KMS-11 (cell line): ENCODE measurements at regions not wholly inside any gene's neighbourhood (a gene's known extent, or its start where the extent isn't known, plus 50 kb on each side); places are given as distances from the start of the nearest gene placed in this dataset.

Experiments used
- H2AFZ ChIP-seq: fragments of 200-600 bp; sonication (generic); 2 replicates; pipeline ENCODE4 v1.6.1; 2016; ENCODE audit warnings: antibody characterized with exemption, mixed run types, low read depth
- H3K27ac ChIP-seq: fragments of 200-600 bp; sonication (generic); 2 replicates; pipeline ENCODE4 v1.6.1; 2016; ENCODE audit warnings: mild to moderate bottlenecking, mixed run types
- H3K27me3 ChIP-seq: fragments of 200-600 bp; sonication (generic); 2 replicates; pipeline ENCODE4 v1.6.1; 2017; ENCODE audit warnings: mild to moderate bottlenecking, low read depth, mixed run types, moderate library complexity; ENCODE audit not compliant: insufficient read depth
- H3K36me3 ChIP-seq: fragments of 200-600 bp; sonication (generic); 2 replicates; pipeline ENCODE4 v1.6.1; 2017; ENCODE audit warnings: mild to moderate bottlenecking, mixed run types; ENCODE audit not compliant: insufficient read depth
- H3K4me1 ChIP-seq: fragments of 200-600 bp; sonication (generic); 2 replicates; pipeline ENCODE4 v1.6.1; 2016; ENCODE audit warnings: mild to moderate bottlenecking, low read depth, mixed run types; ENCODE audit not compliant: poor library complexity, severe bottlenecking
- H3K4me2 ChIP-seq: fragments of 200-600 bp; sonication (generic); 2 replicates; pipeline ENCODE4 v1.7.0; 2016; ENCODE audit warnings: mild to moderate bottlenecking, mixed run types
- H3K4me3 ChIP-seq: fragments of 200-600 bp; sonication (generic); IDR thresholded peaks from 2 replicates; pipeline ENCODE4 v1.6.1; 2017; ENCODE audit warnings: low read depth, low read length, mixed read lengths; ENCODE audit not compliant: insufficient read depth
- H3K79me2 ChIP-seq: fragments of 200-600 bp; sonication (generic); 2 replicates; pipeline ENCODE4 v1.6.1; 2016; ENCODE audit warnings: low read depth, mixed run types; ENCODE audit not compliant: insufficient read depth
- H3K9ac ChIP-seq: fragments of 200-600 bp; sonication (generic); 2 replicates; pipeline ENCODE4 v1.6.1; 2016; ENCODE audit warnings: mild to moderate bottlenecking, mixed run types
- H4K20me1 ChIP-seq: fragments of 200-600 bp; sonication (generic); 2 replicates; pipeline ENCODE4 v1.6.1; 2016; ENCODE audit warnings: mild to moderate bottlenecking, mixed run types; ENCODE audit not compliant: insufficient read depth
- TF ChIP-seq, protein P1 (sequence below): fragments of 200-600 bp; sonication (generic); conservative IDR thresholded peaks from 2 replicates; pipeline ENCODE4 v1.6.1; 2017; ENCODE audit warnings: low read depth, mild to moderate bottlenecking, antibody characterized with exemption, low read length, moderate library complexity, mixed read lengths

DNA sequence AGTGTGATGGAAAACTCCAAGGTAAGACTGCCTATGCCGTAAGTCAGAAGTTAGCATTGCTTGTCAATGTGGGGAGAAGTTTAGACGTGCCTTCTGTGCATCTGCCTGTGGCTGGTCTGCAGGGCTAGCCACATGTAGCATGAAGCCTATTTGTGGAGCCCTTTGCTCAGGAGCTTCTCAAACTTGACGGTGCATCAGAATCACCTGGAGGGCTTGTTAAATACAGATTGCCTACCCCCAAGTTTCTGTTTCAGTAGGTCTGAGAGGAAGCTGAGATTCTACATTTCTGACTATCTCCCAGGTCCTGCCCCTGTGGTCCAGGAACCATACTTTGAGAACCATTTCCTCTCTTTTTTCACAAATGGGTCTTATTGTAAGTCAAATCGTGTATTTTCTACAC, 292.1 kb upstream of the TPM1 start:
- no peaks in the 10 kb centered on the region for H3K4me1 ChIP-seq
- H3K27ac ChIP-seq = no peak overlapping the region
- H3K36me3 ChIP-seq = no peaks in the 10 kb centered on the region
- no peaks in the 10 kb centered on the region for H3K79me2 ChIP-seq
- no peak overlapping the region for H3K4me3 ChIP-seq
- no peak overlapping the region for H3K9ac ChIP-seq
- H3K4me2 ChIP-seq = no peak overlapping the region
- TF ChIP-seq, protein P1, sequence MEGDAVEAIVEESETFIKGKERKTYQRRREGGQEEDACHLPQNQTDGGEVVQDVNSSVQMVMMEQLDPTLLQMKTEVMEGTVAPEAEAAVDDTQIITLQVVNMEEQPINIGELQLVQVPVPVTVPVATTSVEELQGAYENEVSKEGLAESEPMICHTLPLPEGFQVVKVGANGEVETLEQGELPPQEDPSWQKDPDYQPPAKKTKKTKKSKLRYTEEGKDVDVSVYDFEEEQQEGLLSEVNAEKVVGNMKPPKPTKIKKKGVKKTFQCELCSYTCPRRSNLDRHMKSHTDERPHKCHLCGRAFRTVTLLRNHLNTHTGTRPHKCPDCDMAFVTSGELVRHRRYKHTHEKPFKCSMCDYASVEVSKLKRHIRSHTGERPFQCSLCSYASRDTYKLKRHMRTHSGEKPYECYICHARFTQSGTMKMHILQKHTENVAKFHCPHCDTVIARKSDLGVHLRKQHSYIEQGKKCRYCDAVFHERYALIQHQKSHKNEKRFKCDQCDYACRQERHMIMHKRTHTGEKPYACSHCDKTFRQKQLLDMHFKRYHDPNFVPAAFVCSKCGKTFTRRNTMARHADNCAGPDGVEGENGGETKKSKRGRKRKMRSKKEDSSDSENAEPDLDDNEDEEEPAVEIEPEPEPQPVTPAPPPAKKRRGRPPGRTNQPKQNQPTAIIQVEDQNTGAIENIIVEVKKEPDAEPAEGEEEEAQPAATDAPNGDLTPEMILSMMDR = no peak
- H4K20me1 ChIP-seq = no peaks in the 10 kb centered on the region
- H2AFZ ChIP-seq = no peak overlapping the region
- no peaks in the 10 kb centered on the region for H3K27me3 ChIP-seq

DNA sequence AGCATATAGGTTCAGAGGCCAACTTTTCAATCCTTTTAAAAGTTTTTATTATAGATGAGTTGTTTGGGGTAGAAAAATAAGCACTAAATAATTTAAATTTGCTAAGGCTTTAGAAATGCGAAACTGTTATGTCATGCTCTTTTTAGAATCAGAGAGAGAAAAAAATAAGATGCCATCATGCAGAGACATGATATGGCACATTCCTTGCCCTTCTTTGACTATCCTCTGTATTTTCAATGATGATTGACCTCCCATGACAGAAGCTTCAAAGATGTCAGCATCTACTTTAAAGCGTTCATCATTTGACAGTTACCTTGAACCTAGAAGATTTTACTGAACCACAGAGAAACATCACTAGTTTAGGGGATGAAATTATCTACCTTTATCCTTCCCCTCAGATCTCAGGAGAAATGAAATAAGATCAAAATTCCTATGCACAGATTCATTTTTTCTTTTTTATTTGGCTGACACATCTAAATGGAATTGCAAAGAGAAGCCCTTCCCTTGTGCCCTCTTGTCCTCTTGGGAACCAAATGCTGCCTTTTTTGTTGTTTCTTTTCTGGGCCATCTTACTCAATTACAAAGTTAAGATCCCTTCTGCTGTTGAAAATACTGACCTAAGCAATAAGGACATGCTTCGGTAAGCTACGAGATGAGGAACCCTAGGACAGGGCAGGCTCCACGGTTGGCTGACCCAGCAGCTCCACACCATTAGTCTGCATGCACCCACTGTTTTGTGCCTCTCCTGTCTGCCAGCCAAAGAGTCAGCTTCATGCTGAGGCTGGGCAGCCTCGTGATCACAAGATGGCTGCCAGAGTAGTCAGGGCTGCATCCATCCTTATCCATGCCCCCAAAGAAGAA, 289.7 kb upstream of the TPM1 start:
- H2AFZ ChIP-seq = no peak overlapping the region
- H4K20me1 ChIP-seq = no peaks in the 10 kb centered on the region
- H3K27me3 ChIP-seq = no peaks in the 10 kb centered on the region
- TF ChIP-seq, protein P1 = no peak
- no peak overlapping the region for H3K4me3 ChIP-seq
- H3K27ac ChIP-seq = no peak overlapping the region
- no peaks in the 10 kb centered on the region for H3K36me3 ChIP-seq
- no peaks in the 10 kb centered on the region for H3K4me1 ChIP-seq
- H3K9ac ChIP-seq = no peak overlapping the region
- H3K79me2 ChIP-seq = no peaks in the 10 kb centered on the region
- H3K4me2 ChIP-seq = no peak overlapping the region

DNA sequence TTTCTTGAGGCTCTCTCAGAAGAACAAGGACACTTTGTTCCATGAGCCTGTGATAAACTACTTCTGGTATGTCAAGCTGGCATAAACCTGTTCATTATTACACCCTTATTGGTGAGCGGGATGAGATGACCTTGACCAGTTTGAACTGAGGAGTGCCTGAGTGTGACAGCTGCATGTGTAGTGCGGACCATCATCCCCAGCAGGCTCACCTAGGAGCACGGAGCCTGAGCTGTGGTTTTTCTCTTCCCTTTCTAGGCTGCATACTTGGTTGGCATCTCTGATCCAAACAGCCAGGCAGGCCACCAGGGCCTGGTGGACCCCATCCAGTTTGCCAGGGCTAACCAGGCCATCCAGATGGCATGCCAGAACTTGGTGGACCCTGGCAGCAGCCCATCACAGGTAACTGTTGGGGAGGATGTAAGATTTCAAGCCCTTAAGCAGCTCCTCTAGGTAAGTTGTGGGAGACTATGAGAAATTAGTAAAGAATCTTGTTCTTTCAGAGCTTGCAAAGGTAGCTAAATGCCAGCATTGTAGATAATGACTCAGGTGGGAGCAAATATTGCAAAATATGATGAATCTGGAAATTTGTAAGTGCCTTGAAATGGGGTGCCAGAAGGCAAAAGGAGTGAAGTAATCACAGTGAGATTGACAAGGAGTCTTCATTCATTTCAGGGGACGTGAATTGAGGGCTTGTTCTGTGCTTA, 288.9 kb upstream of the TPM1 start:
- Histone ChIP-seq H3K4me1 (no peaks in the 10 kb centered on the region), H3K27me3 (no peaks in the 10 kb centered on the region), H2AFZ (no peak overlapping the region), H3K4me3 (no peak overlapping the region), H3K4me2 (no peak overlapping the region), H3K36me3 (no peaks in the 10 kb centered on the region), H3K27ac (no peak overlapping the region), H4K20me1 (no peaks in the 10 kb centered on the region), H3K79me2 (no peaks in the 10 kb centered on the region), H3K9ac (no peak overlapping the region)
- TF ChIP-seq, protein P1 = no peak

DNA sequence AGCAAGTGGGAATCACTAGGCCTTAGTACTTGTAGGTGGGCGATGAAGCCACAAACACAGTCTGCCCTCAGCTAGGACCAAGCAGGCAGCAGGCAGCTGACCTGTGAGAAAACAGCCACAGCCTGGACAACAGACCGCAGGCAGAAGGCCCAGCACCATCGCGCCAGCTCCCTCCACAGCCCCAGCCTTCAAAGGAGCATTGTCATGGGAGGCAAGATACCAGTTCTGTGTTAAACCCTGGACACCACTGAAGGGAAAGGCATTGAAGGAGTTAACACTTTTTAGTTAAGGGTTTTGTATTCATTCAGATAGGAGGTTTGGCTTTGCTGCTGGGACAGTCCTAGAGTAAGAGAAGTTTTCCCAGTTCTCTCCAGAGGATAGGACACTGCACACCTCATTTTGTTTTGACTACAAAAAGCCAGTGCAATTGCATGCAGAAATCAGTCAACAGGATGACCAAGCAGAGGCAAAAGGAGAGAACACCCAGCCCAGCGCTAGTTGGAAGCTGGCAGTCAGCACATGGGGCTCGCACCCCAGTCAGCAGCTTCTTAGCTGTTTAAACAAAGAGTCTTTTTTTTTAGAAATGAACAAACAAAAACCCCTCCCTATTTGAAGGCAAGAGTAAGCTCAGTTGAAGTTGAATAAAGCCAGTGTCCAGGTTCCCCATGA, 286.1 kb upstream of the TPM1 start:
- H3K27ac ChIP-seq = no peak overlapping the region

More for the DNA sequence above, 286.1 kb upstream of the TPM1 start:
- Histone ChIP-seq H4K20me1 (no peaks in the 10 kb centered on the region), H3K27me3 (no peaks in the 10 kb centered on the region), H3K4me2 (no peak overlapping the region), H3K4me3 (no peak overlapping the region), H3K79me2 (no peaks in the 10 kb centered on the region), H3K4me1 (no peaks in the 10 kb centered on the region), H3K9ac (no peak overlapping the region), H2AFZ (no peak overlapping the region), H3K36me3 (no peaks in the 10 kb centered on the region)
- TF ChIP-seq, protein P1 = no peak
